Activated T-cell treated with anti-CD3 and anti-CD28 coated beads, Interleukin-2, amount 50 U/mL, for 1 hour (primary cell): ENCODE measurements at regions not wholly inside any gene's neighbourhood (a gene's known extent, or its start where the extent isn't known, plus 50 kb on each side); places are given as distances from the start of the nearest gene placed in this dataset.

Experiments used
- DNase-seq: peaks from one replicate; pipeline ENCODE4 v3.0.0-alpha.2; 2020

DNA sequence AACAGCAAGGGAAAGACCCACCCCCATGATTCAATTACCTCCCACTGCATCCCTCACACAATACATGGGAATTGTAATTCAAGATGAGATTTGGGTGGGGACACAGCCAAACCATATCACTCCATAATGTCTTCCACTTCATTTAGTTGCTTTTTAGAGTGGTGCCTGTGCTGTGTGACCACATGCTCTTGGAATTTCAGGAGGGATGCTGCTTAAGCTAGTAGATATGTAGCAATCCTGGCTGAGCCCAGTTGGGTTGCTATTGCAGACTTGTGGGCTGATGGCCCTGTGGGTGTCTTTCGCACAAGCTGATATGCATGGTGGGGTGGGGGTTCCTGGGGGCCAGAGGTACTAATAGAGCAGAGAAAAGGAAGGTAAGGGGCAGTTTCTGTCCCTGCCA lies 160.4 kb upstream of the SYT6 start:
- DNase-seq: no peak

GRCh38 chr1:114310695-114311271 lies 157.1 kb upstream of the SYT6 start:
- DNase-seq: no peak

DNA sequence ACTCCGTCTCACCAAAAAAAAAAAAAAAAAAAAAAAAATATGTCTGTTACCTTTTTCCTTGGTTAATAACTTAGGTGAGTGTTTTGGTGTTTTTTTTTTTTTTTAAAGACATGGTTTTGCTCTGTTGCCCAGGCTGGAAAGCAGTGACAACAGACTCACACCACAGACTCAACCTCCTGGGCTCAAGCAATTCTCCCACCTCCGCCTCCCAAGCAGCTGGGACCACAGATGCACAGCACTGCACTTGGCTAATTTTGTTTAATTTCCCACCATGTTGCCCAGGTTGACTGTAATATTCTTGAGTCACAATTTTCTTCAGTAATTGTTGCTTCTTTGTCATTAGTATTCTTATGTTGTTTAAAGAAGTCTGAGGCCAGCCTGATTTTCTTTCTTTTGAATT lies 149.2 kb upstream of the SYT6 start:
- DNase-seq: no peak

DNA sequence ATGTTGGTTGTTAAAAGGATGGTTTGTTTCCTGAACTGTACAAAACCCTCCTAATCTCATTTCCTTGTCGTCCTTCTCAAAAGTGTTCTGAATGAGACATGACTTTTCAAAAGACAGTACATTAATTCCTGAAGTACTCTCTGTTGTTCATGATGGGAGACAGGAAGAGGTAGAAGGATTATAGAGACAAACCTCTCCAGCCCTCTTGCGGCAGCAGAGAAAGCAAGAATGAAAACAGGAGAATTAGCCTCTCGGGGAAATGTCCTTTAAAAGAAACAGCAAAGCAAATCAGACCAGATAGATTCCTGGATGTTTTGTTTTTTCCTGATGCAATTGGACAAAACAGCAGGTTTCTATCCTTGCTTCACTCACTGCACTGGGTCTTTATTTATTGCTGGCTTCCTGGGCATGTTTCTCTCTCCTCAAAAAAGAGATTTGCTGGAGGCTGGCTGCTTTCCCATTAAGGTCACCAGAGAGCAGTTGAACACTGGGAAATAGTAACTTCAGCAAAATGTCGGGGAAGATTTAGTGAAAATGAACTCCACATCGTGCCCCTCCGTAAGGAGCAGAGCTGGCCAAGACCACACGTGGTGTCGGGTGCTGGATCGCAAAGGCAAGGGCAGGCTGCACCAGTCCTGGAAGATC lies 145.8 kb upstream of the SYT6 start:
- no peak for DNase-seq

GRCh38 chr1:114298008-114298407 lies 144.3 kb upstream of the SYT6 start:
- no peak for DNase-seq

- DNase-seq: no peak
Measured at GRCh38 chr1:114296413-114296812, 142.7 kb upstream of the SYT6 start.

GRCh38 chr1:114295321-114295720 lies 141.7 kb upstream of the SYT6 start:
- no peak for DNase-seq

GRCh38 chr1:114292835-114293234 lies 139.2 kb upstream of the SYT6 start:
- DNase-seq: no peak

DNA sequence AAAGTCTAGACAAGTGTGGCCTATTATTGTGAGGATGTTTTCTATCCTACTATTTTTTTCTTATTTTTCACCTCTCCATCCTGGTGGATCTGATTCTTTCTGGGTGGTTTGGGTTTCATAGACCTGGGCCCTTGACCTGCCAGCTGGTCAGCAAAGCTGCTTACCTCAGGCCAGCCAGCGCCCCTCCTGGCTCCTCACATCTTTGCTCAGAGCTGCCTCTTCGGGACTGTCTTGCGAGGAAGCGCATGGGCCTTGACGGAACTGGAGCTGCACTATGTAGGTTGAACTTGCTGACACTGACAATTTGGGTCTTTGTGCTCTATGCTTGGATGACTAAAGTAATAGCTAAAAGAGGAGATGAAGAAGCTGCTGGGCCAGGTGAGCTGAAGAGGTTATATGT lies 138.5 kb upstream of the SYT6 start:
- no peak for DNase-seq

DNA sequence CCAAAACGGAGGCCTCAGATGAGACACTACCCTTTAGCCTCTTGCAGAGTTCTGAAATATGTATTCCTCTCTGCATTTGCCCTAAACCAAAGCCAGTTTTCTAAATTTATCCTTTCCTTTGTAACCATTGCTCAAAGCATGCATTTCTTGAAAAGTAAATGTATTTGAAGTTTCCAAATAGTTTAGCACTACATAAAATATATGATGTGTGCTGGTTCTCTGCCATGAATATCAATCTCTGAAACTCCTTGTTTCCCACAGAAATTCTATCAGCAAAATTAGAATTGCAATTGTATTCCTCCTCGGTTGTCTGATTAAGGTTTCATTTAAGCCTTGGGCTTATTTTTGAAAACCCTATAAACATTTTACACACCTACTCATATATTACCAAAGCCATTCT lies 137.1 kb upstream of the SYT6 start:
- DNase-seq: no peak

GRCh38 chr1:114290341-114290740 lies 136.7 kb upstream of the SYT6 start:
- DNase-seq: no peak

GRCh38 chr1:114289824-114290223 lies 136.2 kb upstream of the SYT6 start:
- DNase-seq: no peak

DNA sequence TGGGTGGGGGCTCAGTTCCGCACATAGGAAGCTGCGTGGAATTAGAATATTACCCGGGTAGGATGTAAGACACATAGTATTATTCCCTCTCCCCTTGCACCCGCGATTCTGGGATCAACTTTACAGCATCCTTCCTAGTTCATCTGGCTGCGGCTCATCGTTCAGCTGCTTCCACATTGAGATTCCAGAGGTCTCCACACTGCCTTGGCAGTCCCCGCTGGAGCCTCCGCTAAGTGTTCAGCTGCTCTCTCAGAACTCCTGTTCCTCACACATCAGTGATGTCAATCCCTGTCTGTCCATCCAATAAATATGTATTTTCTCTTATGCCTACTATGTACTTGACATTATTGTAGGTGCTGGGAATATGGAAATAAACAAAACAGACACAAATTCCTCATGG lies 135.6 kb upstream of the SYT6 start:
- no peak for DNase-seq

DNA sequence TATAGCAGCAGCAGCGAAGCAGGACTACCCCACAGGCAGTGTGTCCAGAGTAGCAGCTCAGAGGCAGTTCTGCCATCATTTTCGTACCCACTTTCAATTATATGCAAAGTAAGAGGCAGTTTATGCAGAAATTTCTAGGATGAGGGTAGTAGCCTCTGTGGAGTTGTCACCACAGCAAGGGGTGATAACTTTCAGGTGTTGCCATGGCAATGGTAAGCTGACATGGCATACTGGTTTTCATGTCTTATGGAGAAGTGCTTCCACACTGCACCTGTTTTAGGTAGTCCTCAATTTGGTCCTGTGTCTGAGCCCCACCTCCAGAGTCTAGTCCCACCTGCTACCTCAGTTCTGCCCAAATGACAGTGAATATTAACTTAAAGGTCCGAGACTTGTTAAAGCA lies 133.3 kb upstream of the SYT6 start:
- no peak for DNase-seq

GRCh38 chr1:114286179-114286578 lies 132.5 kb upstream of the SYT6 start:
- DNase-seq: no peak

DNA sequence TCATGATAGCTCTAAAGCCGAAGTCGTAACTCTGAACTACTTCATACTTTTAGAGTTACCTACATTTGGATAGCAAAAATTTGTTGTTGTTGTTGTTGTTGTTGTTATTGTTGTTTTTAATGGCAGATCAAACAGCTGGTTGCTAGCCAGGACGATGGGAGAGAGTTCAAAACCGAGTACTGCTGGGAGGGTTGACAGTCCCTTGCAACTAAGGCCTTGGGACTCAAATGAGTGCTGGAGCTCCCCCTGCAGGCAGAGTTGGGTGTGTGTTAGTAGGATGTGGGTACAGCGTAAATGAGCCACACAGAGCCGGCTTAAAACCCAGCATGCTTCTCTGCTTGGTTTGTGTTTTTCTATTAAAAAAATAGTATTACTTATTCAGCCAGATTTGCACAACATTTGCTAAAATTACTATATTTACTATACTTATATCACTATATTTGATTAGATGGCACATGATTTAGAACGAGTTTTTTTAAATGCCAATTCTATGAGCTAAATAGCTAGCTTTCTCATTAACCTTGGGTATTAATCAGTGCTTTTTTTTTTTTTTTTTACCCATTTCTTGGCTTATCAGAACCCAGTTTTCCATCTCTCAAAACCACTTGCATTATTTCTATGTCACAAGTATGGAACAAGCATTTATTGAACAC lies 129.2 kb upstream of the SYT6 start:
- peak; percentile 78 for DNase-seq

DNA sequence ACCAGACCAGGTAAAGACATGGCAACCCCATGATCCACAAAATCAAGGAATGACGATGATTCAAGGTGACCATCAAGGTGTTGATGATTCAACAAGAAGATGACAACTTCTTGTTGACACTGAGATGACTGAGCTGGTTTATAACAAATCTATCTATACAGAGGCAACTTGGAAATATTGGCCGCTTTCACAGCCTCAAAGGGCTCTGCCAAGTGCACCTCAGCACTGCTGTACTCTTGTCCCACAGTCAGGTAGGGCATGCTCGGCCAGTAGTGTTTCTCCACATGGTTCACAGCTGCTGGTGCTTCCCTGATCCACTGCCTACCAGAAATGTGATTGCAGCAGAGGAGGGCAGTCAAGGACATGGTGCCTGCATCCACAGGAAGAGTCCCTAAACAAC lies 125.2 kb upstream of the SYT6 start:
- no peak for DNase-seq

DNA sequence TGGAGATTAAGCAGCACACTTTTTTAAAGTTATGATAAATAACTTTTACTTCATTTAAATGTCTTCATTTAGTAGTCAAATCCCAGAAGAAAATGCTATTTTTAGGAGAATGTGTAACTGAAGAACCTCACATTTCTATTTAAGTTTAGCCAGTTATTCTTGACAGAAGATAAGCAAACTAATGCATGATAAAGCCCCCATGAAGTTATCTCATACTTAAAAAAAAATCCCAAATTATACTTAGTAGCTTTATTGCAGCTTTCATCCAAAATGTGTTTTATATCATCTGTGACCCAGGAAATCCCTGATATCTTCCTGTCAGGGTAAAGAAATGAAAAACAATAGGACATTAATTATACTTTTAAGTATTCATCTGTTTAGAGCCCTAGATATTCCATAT lies 124.8 kb upstream of the SYT6 start:
- no peak for DNase-seq

- DNase-seq: no peak
Measured at GRCh38 chr1:114274621-114275317, 121.1 kb upstream of the SYT6 start.

DNA sequence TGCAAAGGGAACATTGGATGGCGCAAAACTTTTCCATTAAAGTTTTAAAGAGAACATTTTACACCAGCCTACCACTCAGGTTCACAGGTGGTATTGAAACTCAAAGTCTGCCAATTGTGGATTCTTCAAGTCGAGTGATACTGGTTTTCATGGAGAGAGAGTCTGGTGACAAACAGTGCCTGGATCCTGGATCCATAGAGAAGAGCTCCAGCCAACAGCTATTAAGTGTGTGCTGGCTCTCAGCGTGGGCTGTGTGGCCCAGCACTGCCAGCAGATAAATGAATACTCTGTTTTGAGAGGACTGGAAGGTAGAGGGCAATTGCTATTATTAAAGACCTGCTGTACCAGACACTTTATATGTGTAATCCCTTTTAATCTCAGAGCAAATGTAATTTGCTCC lies 118.9 kb upstream of the SYT6 start:
- DNase-seq: no peak

DNA sequence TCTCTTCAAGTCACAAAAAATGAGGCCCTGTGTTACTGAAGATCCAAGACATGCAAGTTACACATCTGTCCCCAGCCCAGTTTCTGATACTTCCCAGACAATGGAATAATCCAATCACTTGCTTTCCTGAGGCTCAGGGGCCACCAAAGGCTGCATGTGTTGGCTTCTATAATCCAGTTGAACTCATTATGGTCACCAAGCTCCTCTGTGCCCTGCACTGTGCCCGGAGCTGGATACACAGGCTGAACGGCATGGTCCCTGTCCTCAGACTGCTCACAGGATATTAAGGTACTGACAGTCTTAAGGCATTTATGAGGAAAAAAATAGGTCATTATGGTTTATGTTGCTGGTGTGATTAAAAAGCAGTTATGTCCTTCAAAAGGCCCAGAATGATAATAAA lies 117.0 kb upstream of the SYT6 start:
- no peak for DNase-seq

DNA sequence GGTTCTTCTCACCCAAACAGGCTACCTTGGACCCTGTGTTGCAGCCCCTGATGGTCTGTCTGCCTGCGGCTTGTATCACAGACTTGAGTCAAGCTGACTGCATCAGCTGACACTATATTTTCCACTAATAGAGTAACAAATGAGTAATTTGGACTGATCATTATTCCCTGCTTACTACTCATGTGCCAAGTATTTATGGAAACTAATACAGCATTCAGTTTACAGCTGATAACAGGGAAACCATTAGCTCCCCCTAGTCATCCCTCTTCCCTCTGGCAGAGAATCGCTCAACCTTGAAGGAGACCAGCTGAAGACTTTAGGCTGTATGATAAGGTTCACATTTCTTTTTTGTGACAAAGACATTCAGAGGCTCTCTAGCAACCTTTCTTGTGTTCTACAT lies 116.6 kb upstream of the SYT6 start:
- no peak for DNase-seq

GRCh38 chr1:114269539-114269938 lies 115.9 kb upstream of the SYT6 start:
- no peak for DNase-seq

DNA sequence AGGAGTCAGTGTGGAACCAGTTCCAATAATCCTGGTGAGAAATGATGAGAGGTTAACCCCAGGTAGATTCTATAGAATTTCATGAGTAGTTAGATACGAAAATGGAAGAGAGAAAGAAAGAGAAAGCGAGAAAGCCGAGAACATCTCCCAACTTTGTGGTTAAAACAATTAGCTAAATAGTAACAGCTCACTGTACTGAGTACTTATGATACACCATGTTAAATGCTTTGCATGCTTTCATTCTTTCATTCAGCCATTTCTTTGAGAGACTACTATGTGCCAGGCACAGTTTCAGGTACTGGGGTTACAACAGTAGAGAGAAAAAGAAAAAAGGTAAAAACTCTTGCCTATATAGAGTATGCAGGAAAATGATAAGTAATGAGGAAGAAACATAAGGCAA lies 109.7 kb upstream of the SYT6 start:
- DNase-seq: no peak
